OCI-LY3 (cell line): ENCODE measurements at regions not wholly inside any gene's neighbourhood (a gene's known extent, or its start where the extent isn't known, plus 50 kb on each side); places are given as distances from the start of the nearest gene placed in this dataset.

ENCODE experiments used
- H2AFZ ChIP-seq: fragments of 200-600, 300-600 bp; shearing (Covaris generic); 2 replicates; pipeline ENCODE4 v1.6.0; 2014; ENCODE audit warnings: antibody characterized with exemption, low read depth, low read length
- H3K27ac ChIP-seq: fragments of 200-600, 300-600 bp; sonication (generic); 2 replicates; pipeline ENCODE4 v1.5.1; 2014; ENCODE audit warnings: mild to moderate bottlenecking, low read length, moderate library complexity, mixed read lengths
- H3K27me3 ChIP-seq: fragments of 200-600, 300-600 bp; sonication (generic); 2 replicates; pipeline ENCODE4 v1.6.1; 2014; ENCODE audit warnings: low read depth, low read length, mixed read lengths
- H3K36me3 ChIP-seq: fragments of 200-600, 300-600 bp; sonication (generic); replicated peaks from 2 replicates; pipeline ENCODE3; 2014; ENCODE audit warnings: low read depth, low read length, mixed read lengths
- H3K4me1 ChIP-seq: fragments of 300-600, 200-600 bp; sonication (generic); 2 replicates; pipeline ENCODE4 v1.6.1; 2014; ENCODE audit warnings: low read length, mixed read lengths
- H3K4me2 ChIP-seq: fragments of 200-600, 300-600 bp; sonication (generic); 2 replicates; pipeline ENCODE4 v1.6.1; 2014; ENCODE audit warnings: low read length, mixed read lengths
- H3K4me3 ChIP-seq: fragments of 300-600, 200-600 bp; sonication (generic); 2 replicates; pipeline ENCODE4 v1.5.1; 2014; ENCODE audit warnings: antibody characterized with exemption, mild to moderate bottlenecking, low read length, moderate library complexity
- H3K79me2 ChIP-seq: fragments of 300-600, 200-600 bp; shearing (Covaris generic); 2 replicates; pipeline ENCODE4 v1.6.1; 2014; ENCODE audit warnings: mild to moderate bottlenecking, low read length, mixed read lengths
- H3K9ac ChIP-seq: fragments of 300-600, 200-600 bp; shearing (Covaris generic); 2 replicates; pipeline ENCODE4 v1.6.0; 2014; ENCODE audit warnings: mild to moderate bottlenecking, low read length, moderate library complexity
- H3K9me3 ChIP-seq: fragments of 200-600, 300-600 bp; shearing (Covaris generic); 2 replicates; pipeline ENCODE4 v1.6.1; 2014; ENCODE audit warnings: low read length, mixed read lengths; ENCODE audit not compliant: insufficient read depth
- H4K20me1 ChIP-seq: fragments of 200-600, 300-600 bp; sonication (generic); 2 replicates; pipeline ENCODE4 v1.6.1; 2016; ENCODE audit warnings: low read length, mixed read lengths; ENCODE audit not compliant: insufficient read depth
- EZH2phosphoT487 ChIP-seq: fragments of 200-600 bp; shearing (Covaris generic); IDR thresholded peaks from 2 replicates; pipeline ENCODE4 v1.6.1; 2018; ENCODE audit warnings: antibody characterized with exemption, mixed run types, low read depth
- TF ChIP-seq, protein P1 (sequence below): fragments of 200-600, 300-600 bp; sonication (generic); IDR thresholded peaks from 2 replicates; pipeline ENCODE4 v1.5.1; 2014; ENCODE audit warnings: antibody characterized with exemption, low read length, low read depth

DNA sequence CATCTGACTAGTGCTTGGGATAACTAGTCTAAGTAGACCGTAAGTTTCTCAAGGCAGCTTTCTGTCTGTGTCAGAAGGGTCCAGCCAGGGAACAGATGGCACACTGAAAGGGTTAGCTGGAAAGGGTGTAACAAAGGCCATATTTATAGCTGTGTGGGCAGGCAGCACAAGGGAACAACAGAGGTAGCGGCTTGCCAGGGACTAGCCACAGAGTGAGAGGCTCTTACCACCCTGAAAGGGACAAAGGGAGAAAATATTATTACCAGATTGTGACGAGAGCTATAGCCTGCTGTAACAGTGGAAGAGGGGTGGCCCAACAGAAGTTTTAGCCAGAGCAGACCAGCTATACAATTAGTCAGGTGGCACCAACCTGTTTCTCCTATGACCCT lies 129.4 kb downstream of the CCDC34 start:
- no peaks in the 10 kb centered on the region for H3K79me2 ChIP-seq
- H3K36me3 ChIP-seq = no peaks in the 10 kb centered on the region
- H3K4me3 ChIP-seq = peak overlapping the region; percentile 67
- no peaks in the 10 kb centered on the region for H3K27me3 ChIP-seq
- TF ChIP-seq, protein P1, sequence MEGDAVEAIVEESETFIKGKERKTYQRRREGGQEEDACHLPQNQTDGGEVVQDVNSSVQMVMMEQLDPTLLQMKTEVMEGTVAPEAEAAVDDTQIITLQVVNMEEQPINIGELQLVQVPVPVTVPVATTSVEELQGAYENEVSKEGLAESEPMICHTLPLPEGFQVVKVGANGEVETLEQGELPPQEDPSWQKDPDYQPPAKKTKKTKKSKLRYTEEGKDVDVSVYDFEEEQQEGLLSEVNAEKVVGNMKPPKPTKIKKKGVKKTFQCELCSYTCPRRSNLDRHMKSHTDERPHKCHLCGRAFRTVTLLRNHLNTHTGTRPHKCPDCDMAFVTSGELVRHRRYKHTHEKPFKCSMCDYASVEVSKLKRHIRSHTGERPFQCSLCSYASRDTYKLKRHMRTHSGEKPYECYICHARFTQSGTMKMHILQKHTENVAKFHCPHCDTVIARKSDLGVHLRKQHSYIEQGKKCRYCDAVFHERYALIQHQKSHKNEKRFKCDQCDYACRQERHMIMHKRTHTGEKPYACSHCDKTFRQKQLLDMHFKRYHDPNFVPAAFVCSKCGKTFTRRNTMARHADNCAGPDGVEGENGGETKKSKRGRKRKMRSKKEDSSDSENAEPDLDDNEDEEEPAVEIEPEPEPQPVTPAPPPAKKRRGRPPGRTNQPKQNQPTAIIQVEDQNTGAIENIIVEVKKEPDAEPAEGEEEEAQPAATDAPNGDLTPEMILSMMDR = no peak
- TF ChIP-seq EZH2phosphoT487 = no peak
- no peaks in the 10 kb centered on the region for H4K20me1 ChIP-seq
- H3K27ac ChIP-seq = peak overlapping the region; percentile 92
- peaks cover 42% of the 10 kb centered on the region for H3K4me1 ChIP-seq
- peak overlapping the region; percentile 79 for H3K4me2 ChIP-seq
- H3K9me3 ChIP-seq = no peaks in the 10 kb centered on the region
- peak overlapping the region; percentile 69; the same call in 1 of the 2 replicates for H2AFZ ChIP-seq
- H3K9ac ChIP-seq = peak overlapping the region; percentile 70

GRCh38 chr11:27231530-27231929 lies 131.5 kb downstream of the CCDC34 start:
- Histone ChIP-seq H3K4me2 (no peak overlapping the region), H3K9ac (no peak overlapping the region), H3K36me3 (no peaks in the 10 kb centered on the region), H3K4me3 (no peak overlapping the region), H2AFZ (no peak overlapping the region), H3K27me3 (no peaks in the 10 kb centered on the region), H3K4me1 (peaks cover 40% of the 10 kb centered on the region), H3K27ac (no peak overlapping the region), H4K20me1 (no peaks in the 10 kb centered on the region), H3K9me3 (no peaks in the 10 kb centered on the region), H3K79me2 (no peaks in the 10 kb centered on the region)
- TF ChIP-seq, protein P1 = no peak
- TF ChIP-seq EZH2phosphoT487 = no peak

DNA sequence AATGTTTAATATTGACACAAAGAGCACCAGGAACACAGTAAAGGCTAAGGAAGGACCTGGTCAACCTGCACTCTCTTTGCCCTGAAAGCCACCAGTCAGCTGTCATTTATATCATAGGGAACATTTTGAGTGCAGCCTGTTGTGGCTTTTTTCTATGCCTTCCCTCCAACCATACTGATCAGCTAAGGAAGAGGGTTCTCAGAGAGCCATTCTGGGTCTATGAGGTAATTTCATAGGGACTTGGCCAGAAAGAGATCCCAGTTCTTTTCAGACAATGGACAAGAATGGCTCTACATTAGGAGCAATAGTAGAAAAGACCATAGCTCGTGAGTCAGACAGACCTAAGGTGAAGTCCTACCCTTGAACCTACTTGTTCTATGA lies 132.8 kb downstream of the CCDC34 start:
- no peak overlapping the region for H3K4me3 ChIP-seq
- no peaks in the 10 kb centered on the region for H3K27me3 ChIP-seq
- no peak overlapping the region for H3K27ac ChIP-seq
- no peaks in the 10 kb centered on the region for H3K79me2 ChIP-seq
- no peaks in the 10 kb centered on the region for H3K36me3 ChIP-seq
- no peak overlapping the region for H3K9ac ChIP-seq
- H3K4me1 ChIP-seq = peaks cover 28% of the 10 kb centered on the region
- TF ChIP-seq EZH2phosphoT487 = no peak
- TF ChIP-seq, protein P1 = no peak
- no peak overlapping the region for H2AFZ ChIP-seq
- no peak overlapping the region for H3K4me2 ChIP-seq
- no peaks in the 10 kb centered on the region for H3K9me3 ChIP-seq
- H4K20me1 ChIP-seq = no peaks in the 10 kb centered on the region

- Histone ChIP-seq H3K9me3 (no peaks in the 10 kb centered on the region), H3K79me2 (no peaks in the 10 kb centered on the region), H3K4me3 (no peak overlapping the region), H3K36me3 (no peaks in the 10 kb centered on the region), H4K20me1 (no peaks in the 10 kb centered on the region), H3K27me3 (no peaks in the 10 kb centered on the region), H3K9ac (no peak overlapping the region), H3K27ac (no peak overlapping the region), H2AFZ (no peak overlapping the region), H3K4me2 (no peak overlapping the region), H3K4me1 (peaks cover 22% of the 10 kb centered on the region)
- no peak for TF ChIP-seq EZH2phosphoT487
- TF ChIP-seq, protein P1 = no peak
Measured at GRCh38 chr11:27229511-27230191, 133.4 kb downstream of the CCDC34 start.
